IMR-90 (cell line): ENCODE measurements at regions not wholly inside any gene's neighbourhood (a gene's known extent, or its start where the extent isn't known, plus 50 kb on each side); places are given as distances from the start of the nearest gene placed in this dataset.

Experiments
- ATAC-seq: fragments of 200-7000 bp; cut with Tn5 transposase; 2 replicates; pipeline ENCODE4 v1.9.1; 2020; ENCODE audit warnings: low read depth, mild to moderate bottlenecking, moderate library complexity
- BruUV-seq: library from RNA; stranded (reverse); fragments of 400-500 nt; replicated peaks from 2 replicates; lab custom pipeline; 2021; lab: Mats Ljungman, UMichigan
- CTCF ChIA-PET: fragments of 300-600 bp; formaldehyde crosslinking; extraction: SDS; loops from one replicate; lab custom pipeline; 2021; ENCODE audit warnings: antibody characterized with exemption; lab: Yijun Ruan, JAX
- POLR2A ChIA-PET: fragments of 300-600 bp; sonication (Branson Sonifier 250); formaldehyde crosslinking; loops from one replicate; lab custom pipeline; 2022; ENCODE audit warnings: antibody characterized with exemption; ENCODE audit not compliant: unreplicated experiment; lab: Charles Lee
- DNase-seq: peaks from one replicate; pipeline ENCODE4 v3.0.0; 2013
- H2AFZ ChIP-seq: replicated peaks from 2 replicates; pipeline ENCODE3; 2013; ENCODE audit warnings: low read length, mild to moderate bottlenecking; ENCODE audit not compliant: poor library complexity
- H2AK5ac ChIP-seq: 2 replicates; pipeline ENCODE4 v1.6.1; 2013; ENCODE audit warnings: low read depth, low read length, inconsistent platforms
- H2AK9ac ChIP-seq: replicated peaks from 2 replicates; pipeline ENCODE3; 2013; ENCODE audit warnings: mild to moderate bottlenecking, low read depth, low read length, moderate library complexity; ENCODE audit not compliant: poor library complexity
- H2BK120ac ChIP-seq: 2 replicates; pipeline ENCODE4 v1.6.1; 2013; ENCODE audit warnings: low read depth, low read length, inconsistent platforms
- H2BK15ac ChIP-seq: 3 replicates; pipeline ENCODE4 v1.6.1; 2013; ENCODE audit warnings: low read depth, low read length, inconsistent platforms
- H2BK20ac ChIP-seq: 2 replicates; pipeline ENCODE4 v1.6.1; 2013; ENCODE audit warnings: low read depth, mild to moderate bottlenecking, inconsistent platforms, low read length, moderate library complexity
- H2BK5ac ChIP-seq: 2 replicates; pipeline ENCODE4 v1.6.1; 2013; ENCODE audit warnings: mild to moderate bottlenecking, low read depth, low read length, inconsistent platforms; ENCODE audit not compliant: poor library complexity, severe bottlenecking
- H3K14ac ChIP-seq: replicated peaks from 2 replicates; pipeline ENCODE4 v1.6.1; 2013; ENCODE audit warnings: low read depth, low read length, inconsistent platforms
- H3K18ac ChIP-seq: 2 replicates; pipeline ENCODE4 v1.6.1; 2013; ENCODE audit warnings: low read depth, low read length, control low read depth
- H3K23ac ChIP-seq: 2 replicates; pipeline ENCODE4 v1.6.1; 2013; ENCODE audit warnings: low read depth, low read length, inconsistent platforms
- H3K27ac ChIP-seq: 2 replicates; pipeline ENCODE4 v1.5.1; 2013; ENCODE audit warnings: mild to moderate bottlenecking, control low read depth, low read length; ENCODE audit not compliant: insufficient read depth
- H3K27me3 ChIP-seq: 2 replicates; pipeline ENCODE4 v1.6.1; 2013; ENCODE audit warnings: low read length; ENCODE audit not compliant: control insufficient read depth, insufficient read depth
- H3K36me3 ChIP-seq: 2 replicates; pipeline ENCODE4 v1.6.1; 2013; ENCODE audit warnings: low read length, mixed read lengths; ENCODE audit not compliant: control insufficient read depth, insufficient read depth
- H3K4ac ChIP-seq: 2 replicates; pipeline ENCODE4 v1.6.1; 2013; ENCODE audit warnings: low read depth, low read length, inconsistent platforms
- H3K4me1 ChIP-seq: 2 replicates; pipeline ENCODE4 v1.6.1; 2013; ENCODE audit warnings: low read length, mixed read lengths; ENCODE audit not compliant: control insufficient read depth, insufficient read depth
- H3K4me2 ChIP-seq: 2 replicates; pipeline ENCODE4 v1.6.1; 2013; ENCODE audit warnings: low read depth, mild to moderate bottlenecking, control low read depth, low read length, moderate library complexity
- H3K4me3 ChIP-seq: 2 replicates; pipeline ENCODE4 v1.5.1; 2013; ENCODE audit warnings: low read depth, mild to moderate bottlenecking, control low read depth, low read length, moderate library complexity; ENCODE audit not compliant: insufficient read depth
- H3K56ac ChIP-seq: 2 replicates; pipeline ENCODE4 v1.6.1; 2013; ENCODE audit warnings: low read length, inconsistent platforms; ENCODE audit not compliant: insufficient read depth; ENCODE audit errors: extremely low read depth
- H3K79me1 ChIP-seq, 2 experiments: 2 replicates each; pipeline ENCODE4 v1.6.1; 2013; ENCODE audit warnings: low read length in 2 of 2, inconsistent platforms in 1 of 2, low read depth in 1 of 2
- H3K9ac ChIP-seq: 2 replicates; pipeline ENCODE4 v1.6.1; 2013; ENCODE audit warnings: low read depth, low read length, control low read depth
- H3K9me1 ChIP-seq: 2 replicates; pipeline ENCODE4 v1.6.1; 2013; ENCODE audit warnings: low read length, inconsistent platforms; ENCODE audit not compliant: insufficient read depth
- H3K9me3 ChIP-seq: 2 replicates; pipeline ENCODE4 v1.6.1; 2013; ENCODE audit warnings: low read length; ENCODE audit not compliant: control insufficient read depth, insufficient read depth
- H4K20me1 ChIP-seq: 2 replicates; pipeline ENCODE4 v1.6.1; 2013; ENCODE audit warnings: low read length, inconsistent platforms; ENCODE audit not compliant: insufficient read depth
- H4K5ac ChIP-seq: 2 replicates; pipeline ENCODE4 v1.6.1; 2013; ENCODE audit warnings: mild to moderate bottlenecking, low read depth, low read length, control low read depth
- H4K8ac ChIP-seq, 2 experiments: 2 replicates each; pipeline ENCODE4 v1.6.1; 2013; ENCODE audit warnings: low read depth in 2 of 2, low read length in 2 of 2, control low read depth in 1 of 2, inconsistent platforms in 1 of 2
- H4K91ac ChIP-seq: 2 replicates; pipeline ENCODE4 v1.6.1; 2013; ENCODE audit warnings: low read depth, low read length, inconsistent platforms; ENCODE audit not compliant: insufficient read depth
- CTCF ChIP-seq: conservative IDR thresholded peaks from 2 replicates; pipeline ENCODE4 v1.5.1; 2012; ENCODE audit warnings: mild to moderate bottlenecking, low read depth, low read length, improper control_type of control experiment
- RCOR1 ChIP-seq: IDR thresholded peaks from 2 replicates; pipeline ENCODE4 v1.6.1; 2012; ENCODE audit warnings: mild to moderate bottlenecking, low read length, improper control_type of control experiment; ENCODE audit not compliant: insufficient replicate concordance
- WGBS, 2 experiments: methylation state at CpG; one replicate each; pipeline versions ENCODE4 v1.1.5 to v1.1.7; 2013; ENCODE audit warnings: missing lambda C conversion rate in 2 of 2; ENCODE audit not compliant: insufficient read length in 1 of 2; ENCODE audit errors: extremely low coverage in 2 of 2; 5-methylcytosine and 5-hydroxymethylcytosine counted together
- dilution Hi-C: fragments of 300-500 bp; cut with HindIII; formaldehyde crosslinking; loops from one replicate; pipeline ENCODE4 v1.14.3; 2018; ENCODE audit warnings: low sequenced_read_pairs; ENCODE audit not compliant: unreplicated experiment
- in situ Hi-C: fragments of 300-500 bp; cut with MboI; formaldehyde crosslinking; loops from 3 replicates; pipeline ENCODE4 v1.14.3; 2019; ENCODE audit warnings: low sequenced_read_pairs, inconsistent platforms, mixed read lengths
- intact Hi-C: fragments of 100-400 bp; cut with micrococcal nuclease; formaldehyde crosslinking; loops from 2 replicates; pipeline ENCODE4 v1.10.0; 2022

- no peak overlapping the region for H4K5ac ChIP-seq
- H2BK20ac ChIP-seq, result no peak overlapping the region
- peaks cover 13% of the 10 kb centered on the region; the same call in 1 of the 2 replicates for H3K9me3 ChIP-seq
- BruUV-seq, result no TSS peak
- H4K20me1 ChIP-seq, result no peaks in the 10 kb centered on the region
- TF ChIP-seq RCOR1, result no peak
- TF ChIP-seq CTCF, result no peak
- no peak overlapping the region for H2AK9ac ChIP-seq
- in situ Hi-C loops, result no loop called here
- intact Hi-C loops, result no loop called here
- H3K56ac ChIP-seq, result no peak overlapping the region
- ChIA-PET CTCF (no interaction called here), POLR2A (no interaction called here)
- no peak overlapping the region for H3K23ac ChIP-seq
- H4K8ac ChIP-seq, result no peak overlapping the region
- H3K4me1 ChIP-seq, result no peaks in the 10 kb centered on the region
- WGBS, 2 experiments, result no CpG with 5 or more reads among the region's 6 CpGs
- H3K18ac ChIP-seq, result no peak overlapping the region
- ATAC-seq, result no peak
- H2BK120ac ChIP-seq, result no peak overlapping the region
- H2AFZ ChIP-seq, result no peak overlapping the region
- H3K27ac ChIP-seq, result no peak overlapping the region
- no peaks in the 10 kb centered on the region for H3K79me1 ChIP-seq
- dilution Hi-C loops, result no loop called here
- no peak overlapping the region for H3K9ac ChIP-seq
- no peak overlapping the region for H3K4me3 ChIP-seq
- no peak for DNase-seq
- H3K4ac ChIP-seq, result no peak overlapping the region
- H3K36me3 ChIP-seq, result no peaks in the 10 kb centered on the region
- H3K14ac ChIP-seq, result no peak overlapping the region
- no peak overlapping the region for H2AK5ac ChIP-seq
- H3K27me3 ChIP-seq, result no peaks in the 10 kb centered on the region
- H2BK5ac ChIP-seq, result no peak overlapping the region
- H4K91ac ChIP-seq, result no peak overlapping the region
- H2BK15ac ChIP-seq, result no peak overlapping the region
- H3K9me1 ChIP-seq, result no peaks in the 10 kb centered on the region
- H3K4me2 ChIP-seq, result no peak overlapping the region
These were observed 161.7 kb upstream of the CRBN start for GRCh38 chr3:3340965-3341895.
